ENCODE measurements at regions not wholly inside any gene's neighbourhood (a gene's known extent, or its start where the extent isn't known, plus 50 kb on each side); places are given as distances from the start of the nearest gene placed in this dataset.
A peak's percentile ranks its signal among the peaks of the same experiment; 100 is the strongest.

DNA sequence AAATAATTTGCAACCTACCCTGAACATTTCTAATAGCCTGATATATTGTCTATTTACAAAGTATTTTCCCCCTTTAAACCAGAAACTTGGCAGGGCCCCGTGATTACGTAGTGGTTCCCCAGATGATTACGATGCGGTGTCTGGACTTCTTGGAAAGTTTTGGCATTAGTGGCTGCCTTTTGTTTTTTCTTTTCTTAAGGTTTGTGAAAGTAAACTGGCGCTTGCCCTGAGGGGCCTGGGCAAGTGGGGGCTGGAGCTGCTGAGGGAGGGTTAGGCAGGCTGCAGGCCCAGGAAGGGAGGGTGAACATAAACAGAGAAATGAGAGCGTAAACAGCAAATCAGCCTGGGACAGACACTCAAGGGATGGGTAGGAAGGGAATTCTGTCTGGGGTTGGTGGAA, 123.6 kb upstream of the MSX1 start:
- peak; percentile 68 for DNase-seq (ENCODE audit: low spot score)

DNA sequence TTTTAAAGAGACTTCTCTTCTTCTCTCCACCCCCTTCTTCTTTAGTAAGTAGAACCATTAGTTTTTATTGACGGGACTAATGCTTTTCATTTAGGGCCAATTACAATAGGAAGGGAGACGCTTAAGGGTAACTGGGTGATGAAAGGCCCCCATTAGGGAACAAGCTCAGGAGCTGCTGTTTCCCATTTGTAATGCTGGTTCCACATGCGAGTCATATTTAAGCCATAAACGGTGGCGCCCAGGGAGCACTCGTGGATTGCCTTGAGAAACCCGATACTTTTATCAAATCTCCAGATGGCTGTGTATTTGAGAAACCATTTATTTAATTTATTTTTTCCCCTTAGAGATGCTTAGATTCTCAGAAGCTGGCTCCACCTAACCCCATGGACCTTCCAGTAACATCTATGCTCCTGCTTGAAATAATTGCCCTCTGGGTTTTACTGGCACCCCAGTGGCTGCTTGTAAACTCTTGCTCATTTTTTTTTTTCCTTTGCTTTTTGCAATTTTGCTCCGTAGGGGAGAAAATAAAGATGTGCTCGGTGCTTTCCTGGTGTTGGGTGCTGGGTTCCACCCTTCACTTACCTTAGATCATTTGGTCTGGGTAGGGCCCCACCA, 124.2 kb upstream of the MSX1 start:
- DNase-seq (ENCODE audit: low spot score): peak; percentile 49

DNA sequence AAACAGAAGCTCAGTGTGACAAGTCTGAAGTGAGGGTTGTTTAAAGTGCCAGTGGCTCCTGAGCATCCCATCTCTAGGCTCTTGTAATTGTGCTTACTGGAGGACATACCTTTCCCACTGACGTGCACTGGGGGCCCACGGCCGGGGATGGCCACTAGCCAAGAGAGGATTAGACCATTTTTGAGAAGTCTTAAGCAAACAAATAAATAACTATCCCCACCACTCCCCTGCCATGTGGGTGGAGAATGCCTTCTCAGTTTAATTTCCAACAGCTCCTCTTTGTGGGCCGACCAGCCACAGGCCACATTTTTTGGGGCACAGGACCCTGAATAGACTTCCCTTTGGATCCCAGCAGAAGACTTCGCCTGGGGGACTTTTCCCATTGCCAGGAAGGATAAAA, 125.0 kb upstream of the MSX1 start:
- DNase-seq (ENCODE audit: low spot score): no peak

DNA sequence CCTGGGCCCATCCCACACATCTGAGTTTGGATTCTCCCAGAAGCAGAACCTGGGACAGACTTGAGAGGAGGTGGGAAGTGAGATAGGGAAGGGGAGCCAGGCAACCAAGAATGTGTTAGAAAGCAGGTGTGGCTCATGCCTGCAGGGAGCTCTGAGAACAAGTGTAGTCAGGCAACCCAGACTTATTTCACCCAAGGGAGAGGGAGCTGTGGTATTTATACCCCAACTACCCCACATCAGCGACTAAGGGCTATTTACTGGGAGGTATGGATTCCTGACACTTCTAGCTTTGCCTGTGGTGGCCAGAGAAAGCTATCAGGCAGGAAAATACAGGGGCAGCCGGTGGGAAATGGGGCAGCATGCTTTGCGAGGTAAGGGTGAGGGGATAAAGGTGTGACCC, 125.8 kb upstream of the MSX1 start:
- DNase-seq (ENCODE audit: low spot score): no peak

- DNase-seq (ENCODE audit: low spot score): peak; percentile 87
Observed at GRCh38 chr4:4730249-4730648, 129.2 kb upstream of the MSX1 start.

GRCh38 chr4:4729206-4729605, 130.3 kb upstream of the MSX1 start:
- DNase-seq (ENCODE audit: low spot score): no peak

DNA sequence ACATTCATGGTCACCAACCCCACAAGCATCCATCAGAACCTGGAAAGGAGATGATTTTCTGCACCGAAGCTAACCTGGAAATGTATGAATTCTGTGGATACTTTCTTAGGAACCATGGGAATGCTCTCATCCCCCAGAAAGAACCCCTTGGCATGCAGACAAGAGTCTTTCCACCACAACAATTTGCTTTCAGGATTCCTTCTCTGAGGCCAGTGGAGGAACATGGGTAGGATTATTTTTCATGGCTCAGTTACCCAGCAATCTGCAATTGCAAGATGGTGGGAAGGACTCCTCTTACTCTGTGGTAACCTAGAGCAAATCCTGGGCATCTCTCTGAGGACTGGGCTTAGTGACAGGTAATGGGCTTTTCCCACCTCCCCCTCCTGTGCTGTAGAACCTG, 131.9 kb upstream of the MSX1 start:
- no peak for DNase-seq (ENCODE audit: low spot score)

DNA sequence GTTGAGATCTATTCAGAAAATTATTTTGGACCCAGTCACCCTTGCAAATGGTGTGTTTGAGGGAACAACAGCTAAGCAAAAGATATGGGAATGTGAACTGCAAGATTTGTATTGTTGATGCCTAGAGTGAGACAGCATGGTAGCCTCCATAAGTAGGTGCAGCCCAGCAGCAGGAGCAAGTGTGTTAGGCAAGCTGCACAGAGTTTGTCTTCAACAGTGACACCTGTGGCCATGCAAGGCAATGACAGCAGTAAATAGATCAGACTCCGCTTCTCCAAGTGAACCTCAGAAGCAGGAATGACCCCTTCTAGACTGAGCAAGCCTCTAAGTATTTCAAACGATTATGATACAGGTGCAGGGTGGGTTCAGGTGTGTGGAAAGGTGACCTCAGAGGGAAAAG, 133.4 kb upstream of the MSX1 start:
- no peak for DNase-seq (ENCODE audit: low spot score)

- no peak for DNase-seq (ENCODE audit: low spot score)
Observed at GRCh38 chr4:4724321-4724720, 135.1 kb upstream of the MSX1 start.

DNA sequence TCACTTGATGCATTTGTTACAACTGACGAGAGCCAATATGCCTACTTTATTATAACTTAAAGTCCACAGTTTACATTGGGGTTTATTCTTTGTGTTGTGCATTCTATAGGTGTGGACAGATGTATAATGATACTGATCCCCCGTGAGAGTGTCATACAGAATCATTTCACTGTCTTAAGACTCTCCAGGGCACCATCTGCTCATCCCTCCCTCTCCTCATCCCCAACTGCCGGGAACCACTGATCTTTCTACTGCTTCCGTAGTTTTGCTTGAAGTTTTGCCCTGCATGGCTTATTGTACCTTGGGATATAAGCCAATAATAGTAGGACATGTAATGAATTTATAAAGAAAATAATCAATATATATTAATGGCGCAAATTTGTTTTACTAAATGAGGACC, 137.8 kb upstream of the MSX1 start:
- DNase-seq (ENCODE audit: low spot score): no peak

GRCh38 chr4:4720646-4721045, 138.8 kb upstream of the MSX1 start:
- DNase-seq (ENCODE audit: low spot score): no peak

GRCh38 chr4:4719436-4719835, 140.0 kb upstream of the MSX1 start:
- no peak for DNase-seq (ENCODE audit: low spot score)

- DNase-seq (ENCODE audit: low spot score): no peak
Observed at GRCh38 chr4:4717692-4718091, 141.8 kb upstream of the MSX1 start.

GRCh38 chr4:4714331-4714730, 145.1 kb upstream of the MSX1 start:
- DNase-seq (ENCODE audit: low spot score): no peak

DNA sequence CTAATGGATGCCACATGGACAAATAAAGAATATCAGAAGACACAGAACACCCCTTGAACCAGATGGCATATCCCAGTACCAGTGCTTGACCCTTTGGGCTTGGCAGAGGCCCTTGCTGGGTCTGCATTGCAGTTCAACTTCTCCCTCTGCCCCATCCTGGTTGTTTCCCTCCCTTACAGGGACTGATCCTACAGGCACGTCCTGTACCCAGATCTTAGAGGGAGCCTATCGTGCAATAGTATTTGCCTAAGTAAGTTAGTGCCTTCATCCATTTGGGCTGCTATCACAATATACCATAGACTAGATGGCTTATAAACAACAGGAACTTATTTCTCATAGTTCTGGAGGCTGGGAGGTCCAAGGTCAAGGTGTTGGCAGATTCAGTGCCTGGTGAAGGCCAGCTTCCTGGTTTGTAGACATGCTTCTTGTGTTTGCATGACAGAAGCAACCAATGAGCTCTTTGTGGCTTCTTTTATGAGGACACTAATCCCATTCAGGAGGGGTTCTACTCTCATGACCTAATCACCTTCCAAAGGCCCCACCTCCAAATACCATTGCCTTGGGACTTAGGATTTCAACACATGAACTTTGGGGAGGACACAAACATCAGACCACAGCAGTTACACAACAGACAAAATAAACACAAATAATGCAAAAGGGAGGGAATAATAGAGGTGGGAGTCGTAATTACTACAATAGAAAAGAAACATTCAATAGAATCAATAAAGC, 146.5 kb upstream of the MSX1 start:
- no peak for DNase-seq (ENCODE audit: low spot score)

DNA sequence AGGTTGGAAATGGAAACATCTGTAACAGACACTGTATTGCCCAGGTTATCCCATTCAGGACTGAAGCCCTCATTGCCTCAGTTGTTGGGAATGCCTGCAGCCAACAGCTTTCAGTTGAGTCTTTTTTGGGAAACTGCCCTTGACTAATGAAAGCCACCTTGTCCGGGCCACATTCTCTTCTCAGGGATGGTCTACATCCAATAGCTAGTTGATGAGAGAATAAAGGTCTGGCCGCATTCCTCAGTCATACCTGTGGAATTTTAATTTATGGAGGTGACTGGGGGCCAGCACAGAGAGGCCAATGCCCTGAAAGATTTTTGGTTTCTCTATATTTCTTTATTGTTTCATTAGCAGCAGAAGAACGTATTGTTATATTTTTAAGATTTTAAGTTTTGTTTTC, 147.6 kb upstream of the MSX1 start:
- no peak for DNase-seq (ENCODE audit: low spot score)

DNA sequence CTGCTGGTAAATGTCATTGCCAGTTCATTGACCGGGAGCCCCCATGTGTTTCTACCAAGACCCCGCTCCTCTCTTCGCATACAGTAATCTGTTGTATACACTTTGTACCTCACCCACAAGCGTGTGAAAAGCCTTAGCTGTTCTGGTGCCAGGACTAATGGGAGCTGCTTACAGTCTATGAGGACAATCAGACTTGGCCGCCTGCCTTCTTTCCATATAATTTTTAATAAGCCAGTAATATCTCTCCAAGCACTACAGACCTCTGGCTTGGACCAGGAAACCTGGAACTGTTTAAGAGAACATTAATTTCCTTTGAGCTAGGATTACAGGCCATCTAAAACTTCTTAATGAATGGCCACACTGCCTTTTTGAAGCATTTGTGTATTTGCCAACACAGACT, 149.7 kb upstream of the MSX1 start:
- DNase-seq (ENCODE audit: low spot score): no peak

DNA sequence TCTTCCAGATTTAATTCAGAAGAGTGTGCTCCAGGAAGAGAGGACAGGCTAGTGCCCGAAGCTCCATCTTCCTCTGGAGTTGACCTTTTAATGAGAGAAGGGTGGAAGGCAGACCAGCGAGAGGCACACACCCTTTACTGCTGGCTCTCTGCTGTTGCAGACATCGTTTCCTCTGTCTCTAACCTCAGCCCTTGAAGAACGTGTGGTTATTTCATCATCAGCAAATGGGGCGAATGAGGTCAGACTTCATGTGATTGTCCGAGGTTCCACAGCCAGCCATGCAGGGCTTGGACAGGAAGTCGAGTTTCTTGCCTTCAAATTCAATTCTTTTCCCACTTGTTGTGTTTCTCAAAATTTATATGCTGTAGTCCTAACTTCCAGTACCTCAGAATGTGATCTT, 155.2 kb upstream of the MSX1 start:
- DNase-seq (ENCODE audit: low spot score): no peak

- DNase-seq (ENCODE audit: low spot score): no peak
Observed at GRCh38 chr4:4697584-4697983, 155.7 kb upstream of the STX18 start.

- no peak for DNase-seq (ENCODE audit: low spot score)
Observed at GRCh38 chr4:4696530-4696929, 154.7 kb upstream of the STX18 start.

DNA sequence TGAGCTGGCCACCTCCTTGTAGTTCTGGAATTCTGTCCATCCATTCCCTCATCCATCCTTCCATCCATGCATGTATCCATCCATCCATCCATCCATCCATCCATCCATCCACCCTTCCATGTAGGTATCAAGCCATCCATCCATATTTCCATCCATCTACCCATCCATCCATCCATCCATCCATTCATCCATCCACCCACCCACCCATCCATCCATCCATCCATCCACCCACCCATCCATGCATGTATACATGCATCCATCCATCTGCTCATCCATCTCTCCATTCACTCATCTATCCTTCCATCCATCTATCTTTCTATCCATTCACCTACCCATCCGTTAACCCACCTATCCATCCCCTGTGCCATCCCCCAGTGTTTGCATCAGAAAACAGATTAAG, 153.6 kb upstream of the STX18 start:
- no peak for DNase-seq (ENCODE audit: low spot score)

DNA sequence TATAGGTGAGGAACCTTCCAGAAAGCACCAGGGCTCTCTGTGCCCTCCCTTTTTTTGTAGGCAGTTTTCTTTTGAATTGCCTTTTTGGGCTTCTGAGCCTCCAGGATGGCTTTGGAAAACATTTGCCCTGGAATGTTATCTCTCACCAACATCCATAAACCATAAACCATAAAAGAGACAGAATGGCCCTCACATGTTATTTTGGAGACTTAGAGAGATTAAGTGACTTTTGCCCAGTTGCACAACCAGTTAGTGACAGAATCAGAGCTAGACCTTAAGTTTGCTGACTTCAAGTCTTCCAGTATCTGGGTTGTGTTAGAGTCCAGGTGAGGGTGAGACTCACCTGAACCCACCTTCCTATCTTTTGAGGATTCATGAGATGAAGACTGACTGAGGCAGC, 153.0 kb upstream of the STX18 start:
- DNase-seq (ENCODE audit: low spot score): peak; percentile 28

- peak; percentile 67 for DNase-seq (ENCODE audit: low spot score)
Observed at GRCh38 chr4:4694296-4694772, 152.5 kb upstream of the STX18 start.
